Esophagus muscularis mucosa (tissue), 4 donors: ENCODE measurements at regions not wholly inside any gene's neighbourhood (a gene's known extent, or its start where the extent isn't known, plus 50 kb on each side); places are given as distances from the start of the nearest gene placed in this dataset.

Source experiments
- CTCF ChIP-seq, 3 experiments: fragments of 200-600 bp in 2 of 3; fragments of 450-650 bp in 1 of 3; sonication (generic) in 2 of 3; IDR thresholded peaks; one replicate each; pipeline ENCODE4 v1.5.1; 2017 to 2019; ENCODE audit warnings: antibody characterized with exemption in 3 of 3, mild to moderate bottlenecking in 2 of 3, moderate library complexity in 1 of 3
- EP300 ChIP-seq: sonication (generic); formaldehyde crosslinking; IDR thresholded peaks from one replicate; pipeline ENCODE4 v1.6.1; 2017; ENCODE audit warnings: antibody characterized with exemption
- POLR2A ChIP-seq: fragments of 450-650 bp; IDR thresholded peaks from one replicate; pipeline ENCODE4 v1.6.1; 2017; ENCODE audit warnings: antibody characterized with exemption, moderate library complexity, mild to moderate bottlenecking, low read depth

DNA sequence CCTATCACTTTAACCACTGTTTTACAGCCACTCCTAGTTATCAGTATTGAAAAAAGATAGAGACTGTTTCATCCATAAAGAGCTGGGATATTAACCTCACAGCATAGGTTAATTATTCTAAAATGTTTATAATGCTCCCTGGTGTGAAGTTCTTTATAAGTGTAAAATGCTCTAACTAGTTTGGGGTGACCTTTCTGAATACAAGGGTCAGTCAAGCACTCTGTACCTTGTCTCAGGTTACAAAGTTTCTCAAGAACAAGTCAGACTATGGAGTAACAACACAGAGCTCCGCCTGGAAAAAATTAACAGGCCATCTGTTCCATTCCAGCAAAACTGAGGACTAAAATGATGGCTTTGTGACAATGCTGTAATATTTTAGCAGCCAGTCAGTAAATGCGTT, 107.4 kb downstream of the NOL4 start:
- no peak for TF ChIP-seq CTCF (IDR thresholded peaks at IDR 0.05)
- no peak for TF ChIP-seq POLR2A
- no peak for TF ChIP-seq EP300
